Endothelial cell (in vitro differentiated cells): ENCODE measurements at regions not wholly inside any gene's neighbourhood (a gene's known extent, or its start where the extent isn't known, plus 50 kb on each side); places are given as distances from the start of the nearest gene placed in this dataset.

Experiments used
- DNase-seq: peaks from one replicate; pipeline ENCODE4 v3.0.0; 2021; ENCODE audit warnings: low spot score
- H3K27ac Mint-ChIP-seq: one replicate; pipeline ENCODE4 v1.8.0; 2021; ENCODE audit warnings: mixed read lengths, inconsistent platforms; ENCODE audit not compliant: unreplicated experiment
- H3K27me3 Mint-ChIP-seq: one replicate; pipeline ENCODE4 v1.8.0; 2021; ENCODE audit warnings: mild to moderate bottlenecking, moderate library complexity, mixed read lengths, inconsistent platforms; ENCODE audit not compliant: unreplicated experiment
- H3K36me3 Mint-ChIP-seq: one replicate; pipeline ENCODE4 v1.8.0; 2021; ENCODE audit warnings: mild to moderate bottlenecking, low read depth, mixed read lengths, inconsistent platforms; ENCODE audit not compliant: unreplicated experiment
- H3K4me1 Mint-ChIP-seq: one replicate; pipeline ENCODE4 v1.8.0; 2021; ENCODE audit warnings: mild to moderate bottlenecking, mixed read lengths, inconsistent platforms; ENCODE audit not compliant: unreplicated experiment
- H3K4me3 Mint-ChIP-seq: one replicate; pipeline ENCODE4 v1.8.0; 2021; ENCODE audit warnings: mild to moderate bottlenecking, mixed read lengths, inconsistent platforms; ENCODE audit not compliant: unreplicated experiment
- H3K9me3 Mint-ChIP-seq: one replicate; pipeline ENCODE4 v1.8.0; 2021; ENCODE audit warnings: mixed read lengths, inconsistent platforms; ENCODE audit not compliant: unreplicated experiment
- TF ChIP-seq, protein P1 (sequence below): fragments of 200-600 bp; sonication (generic); IDR thresholded peaks from one replicate; pipeline ENCODE4 v1.5.0; 2021; ENCODE audit warnings: antibody characterized with exemption; ENCODE audit not compliant: unreplicated experiment

DNA sequence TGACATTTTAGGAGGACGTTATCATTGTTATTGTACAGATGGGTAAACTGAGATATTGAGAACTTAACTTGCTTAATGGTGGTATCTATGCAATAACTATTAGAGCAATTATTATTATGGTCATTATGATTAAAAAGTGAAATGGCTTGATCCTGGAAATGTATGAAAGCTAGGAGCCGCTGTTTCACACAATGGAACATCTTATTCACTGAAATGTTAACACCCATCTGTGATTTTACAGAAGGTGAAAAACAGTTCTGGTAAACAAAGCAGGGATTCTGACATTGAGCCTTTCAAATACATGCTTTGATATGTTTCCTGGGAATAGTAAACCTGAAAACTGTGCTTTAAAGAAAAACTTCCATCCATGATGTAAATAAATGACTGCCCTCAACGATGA is 261.4 kb downstream of the BTG1 start:
- no peak for DNase-seq
- H3K36me3 Mint-ChIP-seq = no peaks in the 10 kb centered on the region
- H3K27me3 Mint-ChIP-seq = no peaks in the 10 kb centered on the region
- H3K9me3 Mint-ChIP-seq = no peaks in the 10 kb centered on the region
- H3K4me1 Mint-ChIP-seq = peaks cover 10% of the 10 kb centered on the region
- H3K4me3 Mint-ChIP-seq = no peak overlapping the region
- H3K27ac Mint-ChIP-seq = no peak overlapping the region
- TF ChIP-seq, protein P1, sequence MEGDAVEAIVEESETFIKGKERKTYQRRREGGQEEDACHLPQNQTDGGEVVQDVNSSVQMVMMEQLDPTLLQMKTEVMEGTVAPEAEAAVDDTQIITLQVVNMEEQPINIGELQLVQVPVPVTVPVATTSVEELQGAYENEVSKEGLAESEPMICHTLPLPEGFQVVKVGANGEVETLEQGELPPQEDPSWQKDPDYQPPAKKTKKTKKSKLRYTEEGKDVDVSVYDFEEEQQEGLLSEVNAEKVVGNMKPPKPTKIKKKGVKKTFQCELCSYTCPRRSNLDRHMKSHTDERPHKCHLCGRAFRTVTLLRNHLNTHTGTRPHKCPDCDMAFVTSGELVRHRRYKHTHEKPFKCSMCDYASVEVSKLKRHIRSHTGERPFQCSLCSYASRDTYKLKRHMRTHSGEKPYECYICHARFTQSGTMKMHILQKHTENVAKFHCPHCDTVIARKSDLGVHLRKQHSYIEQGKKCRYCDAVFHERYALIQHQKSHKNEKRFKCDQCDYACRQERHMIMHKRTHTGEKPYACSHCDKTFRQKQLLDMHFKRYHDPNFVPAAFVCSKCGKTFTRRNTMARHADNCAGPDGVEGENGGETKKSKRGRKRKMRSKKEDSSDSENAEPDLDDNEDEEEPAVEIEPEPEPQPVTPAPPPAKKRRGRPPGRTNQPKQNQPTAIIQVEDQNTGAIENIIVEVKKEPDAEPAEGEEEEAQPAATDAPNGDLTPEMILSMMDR = no peak

GRCh38 chr12:91883811-91884210 is 261.8 kb downstream of the BTG1 start:
- Mint-ChIP-seq H3K27me3 (no peaks in the 10 kb centered on the region), H3K4me3 (no peak overlapping the region), H3K4me1 (peaks cover 10% of the 10 kb centered on the region), H3K9me3 (no peaks in the 10 kb centered on the region), H3K36me3 (no peaks in the 10 kb centered on the region), H3K27ac (no peak overlapping the region)
- TF ChIP-seq, protein P1 = no peak
- DNase-seq = no peak

- H3K9me3 Mint-ChIP-seq = no peaks in the 10 kb centered on the region
Observed at GRCh38 chr12:91882910-91883309, 262.7 kb downstream of the BTG1 start.

DNA sequence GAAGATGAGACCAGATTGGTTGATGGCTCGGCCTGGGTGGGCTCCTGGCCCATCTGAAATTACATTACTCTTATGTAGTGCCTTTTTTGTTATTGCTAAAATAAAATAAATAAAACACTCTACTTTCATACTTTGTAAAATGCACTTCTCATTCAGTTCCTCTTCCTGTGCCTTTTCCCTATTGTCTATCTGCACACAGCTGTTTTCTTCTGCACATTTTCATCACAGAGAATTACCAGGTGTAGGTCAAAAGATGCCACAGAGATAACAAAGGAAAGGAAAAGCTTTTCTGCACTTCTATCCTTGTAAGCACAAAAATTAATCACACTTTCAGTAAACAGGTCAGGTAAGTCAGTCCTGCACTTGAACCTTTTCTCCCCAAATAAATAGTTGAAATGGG is 265.1 kb downstream of the BTG1 start:
- H3K4me1 Mint-ChIP-seq = peaks cover 14% of the 10 kb centered on the region
- H3K27ac Mint-ChIP-seq = no peak overlapping the region
- peaks cover 3% of the 10 kb centered on the region for H3K27me3 Mint-ChIP-seq
- H3K9me3 Mint-ChIP-seq = no peaks in the 10 kb centered on the region
- no peaks in the 10 kb centered on the region for H3K36me3 Mint-ChIP-seq
- DNase-seq = no peak
- H3K4me3 Mint-ChIP-seq = no peak overlapping the region
- TF ChIP-seq, protein P1 = no peak

More at GRCh38 chr12:91882910-91883309, 262.7 kb downstream of the BTG1 start:
- peaks cover 9% of the 10 kb centered on the region for H3K4me1 Mint-ChIP-seq
- no peak for DNase-seq
- no peak overlapping the region for H3K4me3 Mint-ChIP-seq
- no peaks in the 10 kb centered on the region for H3K27me3 Mint-ChIP-seq
- TF ChIP-seq, protein P1 = no peak
- H3K27ac Mint-ChIP-seq = no peak overlapping the region
- H3K36me3 Mint-ChIP-seq = no peaks in the 10 kb centered on the region

- no peaks in the 10 kb centered on the region for H3K36me3 Mint-ChIP-seq
- TF ChIP-seq, protein P1 = no peak
- H3K27me3 Mint-ChIP-seq = peaks cover 3% of the 10 kb centered on the region
- H3K4me3 Mint-ChIP-seq = no peak overlapping the region
- peaks cover 14% of the 10 kb centered on the region for H3K4me1 Mint-ChIP-seq
- no peaks in the 10 kb centered on the region for H3K9me3 Mint-ChIP-seq
- no peak overlapping the region for H3K27ac Mint-ChIP-seq
- no peak for DNase-seq
Observed at GRCh38 chr12:91877456-91878235, 268.0 kb downstream of the BTG1 start.
